ENCODE measurements at regions not wholly inside any gene's neighbourhood (a gene's known extent, or its start where the extent isn't known, plus 50 kb on each side); places are given as distances from the start of the nearest gene placed in this dataset.

DNA sequence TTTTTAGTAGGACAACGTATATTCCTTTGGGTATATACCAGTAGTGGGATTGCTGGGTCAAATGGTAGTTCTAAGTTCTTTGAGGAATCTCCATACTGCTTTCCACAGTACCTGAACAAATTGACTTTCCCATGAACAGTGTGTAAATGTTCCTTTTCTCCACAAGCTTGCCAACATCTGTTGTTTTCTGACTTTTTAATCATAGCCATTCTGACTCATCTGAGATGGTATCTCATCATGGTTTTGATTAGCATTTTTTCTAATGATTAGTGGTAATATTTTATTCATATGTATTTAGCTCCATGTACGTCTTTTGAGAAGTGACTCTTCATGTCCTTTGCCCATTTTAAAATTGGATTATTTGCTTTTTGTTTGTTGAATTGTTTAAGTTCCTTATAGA, 58.4 kb upstream of the CERS6 start:
- TF ChIP-seq, protein P1, sequence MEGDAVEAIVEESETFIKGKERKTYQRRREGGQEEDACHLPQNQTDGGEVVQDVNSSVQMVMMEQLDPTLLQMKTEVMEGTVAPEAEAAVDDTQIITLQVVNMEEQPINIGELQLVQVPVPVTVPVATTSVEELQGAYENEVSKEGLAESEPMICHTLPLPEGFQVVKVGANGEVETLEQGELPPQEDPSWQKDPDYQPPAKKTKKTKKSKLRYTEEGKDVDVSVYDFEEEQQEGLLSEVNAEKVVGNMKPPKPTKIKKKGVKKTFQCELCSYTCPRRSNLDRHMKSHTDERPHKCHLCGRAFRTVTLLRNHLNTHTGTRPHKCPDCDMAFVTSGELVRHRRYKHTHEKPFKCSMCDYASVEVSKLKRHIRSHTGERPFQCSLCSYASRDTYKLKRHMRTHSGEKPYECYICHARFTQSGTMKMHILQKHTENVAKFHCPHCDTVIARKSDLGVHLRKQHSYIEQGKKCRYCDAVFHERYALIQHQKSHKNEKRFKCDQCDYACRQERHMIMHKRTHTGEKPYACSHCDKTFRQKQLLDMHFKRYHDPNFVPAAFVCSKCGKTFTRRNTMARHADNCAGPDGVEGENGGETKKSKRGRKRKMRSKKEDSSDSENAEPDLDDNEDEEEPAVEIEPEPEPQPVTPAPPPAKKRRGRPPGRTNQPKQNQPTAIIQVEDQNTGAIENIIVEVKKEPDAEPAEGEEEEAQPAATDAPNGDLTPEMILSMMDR (conservative IDR thresholded peaks at IDR 0.05): no peak
- no peak for TF ChIP-seq EZH2 (IDR thresholded peaks at IDR 0.05; ENCODE audit: low read depth)
